C4-2B (cell line): ENCODE measurements at regions not wholly inside any gene's neighbourhood (a gene's known extent, or its start where the extent isn't known, plus 50 kb on each side); places are given as distances from the start of the nearest gene placed in this dataset.
"Not testable (repeated sequence)": the region's sequence is repeated elsewhere in the genome, so short reads cannot be mapped to it uniquely, and the experiment has no call there.

Experiments used
- ZFX ChIP-seq: fragments of 450-650 bp; IDR thresholded peaks from 2 replicates; pipeline ENCODE4 v1.6.1; 2017
- TF ChIP-seq, protein P1 (sequence below): fragments of 450-650 bp; conservative IDR thresholded peaks from 2 replicates; pipeline ENCODE4 v1.5.1; 2017; ENCODE audit warnings: mild to moderate bottlenecking

GRCh38 chr7:65193334-65194058 is 180.2 kb upstream of the ZNF92 start:
- TF ChIP-seq, protein P1, sequence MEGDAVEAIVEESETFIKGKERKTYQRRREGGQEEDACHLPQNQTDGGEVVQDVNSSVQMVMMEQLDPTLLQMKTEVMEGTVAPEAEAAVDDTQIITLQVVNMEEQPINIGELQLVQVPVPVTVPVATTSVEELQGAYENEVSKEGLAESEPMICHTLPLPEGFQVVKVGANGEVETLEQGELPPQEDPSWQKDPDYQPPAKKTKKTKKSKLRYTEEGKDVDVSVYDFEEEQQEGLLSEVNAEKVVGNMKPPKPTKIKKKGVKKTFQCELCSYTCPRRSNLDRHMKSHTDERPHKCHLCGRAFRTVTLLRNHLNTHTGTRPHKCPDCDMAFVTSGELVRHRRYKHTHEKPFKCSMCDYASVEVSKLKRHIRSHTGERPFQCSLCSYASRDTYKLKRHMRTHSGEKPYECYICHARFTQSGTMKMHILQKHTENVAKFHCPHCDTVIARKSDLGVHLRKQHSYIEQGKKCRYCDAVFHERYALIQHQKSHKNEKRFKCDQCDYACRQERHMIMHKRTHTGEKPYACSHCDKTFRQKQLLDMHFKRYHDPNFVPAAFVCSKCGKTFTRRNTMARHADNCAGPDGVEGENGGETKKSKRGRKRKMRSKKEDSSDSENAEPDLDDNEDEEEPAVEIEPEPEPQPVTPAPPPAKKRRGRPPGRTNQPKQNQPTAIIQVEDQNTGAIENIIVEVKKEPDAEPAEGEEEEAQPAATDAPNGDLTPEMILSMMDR: not testable (repeated sequence)
- not testable (repeated sequence) for TF ChIP-seq ZFX
